ENCODE measurements at regions not wholly inside any gene's neighbourhood (a gene's known extent, or its start where the extent isn't known, plus 50 kb on each side); places are given as distances from the start of the nearest gene placed in this dataset.

DNA sequence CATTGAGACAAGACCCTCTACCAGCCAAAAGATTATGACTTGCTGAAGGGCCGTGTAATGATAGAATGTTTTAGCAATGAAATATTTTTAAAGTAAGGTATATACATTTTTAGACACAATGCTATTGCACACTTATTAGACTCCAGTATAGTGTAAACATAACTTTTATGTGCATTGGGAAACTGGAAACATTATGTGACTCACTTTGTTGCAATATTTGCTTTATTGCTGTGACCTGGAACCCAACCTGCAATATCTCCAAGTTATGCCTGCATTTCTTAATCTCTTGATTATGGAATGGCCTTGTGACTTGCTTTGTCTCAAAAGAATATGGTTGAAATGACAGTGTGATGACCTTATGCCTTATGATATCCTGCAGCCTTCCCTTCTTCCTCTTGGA, 502.0 kb downstream of the EPHA4 start:
- Histone ChIP-seq H3K9me3 (replicated peaks in 1 of 11) (peaks cover 20 to 26% (median 23%) of the 10 kb centered on the region in 11 experiments), H3K4me1 (no peaks in the 10 kb centered on the region), H3K4me3 (no peak overlapping the region), H3K9ac (no peak overlapping the region), H4K20me1 (no peaks in the 10 kb centered on the region), H3K36me3 (no peaks in the 10 kb centered on the region), H3K27ac (no peak overlapping the region), H3K27me3 (no peaks in the 10 kb centered on the region), H3K4me2 (no peak overlapping the region)
- no peak for TF ChIP-seq Cebpa-rat (IDR thresholded peaks at IDR 0.05)

DNA sequence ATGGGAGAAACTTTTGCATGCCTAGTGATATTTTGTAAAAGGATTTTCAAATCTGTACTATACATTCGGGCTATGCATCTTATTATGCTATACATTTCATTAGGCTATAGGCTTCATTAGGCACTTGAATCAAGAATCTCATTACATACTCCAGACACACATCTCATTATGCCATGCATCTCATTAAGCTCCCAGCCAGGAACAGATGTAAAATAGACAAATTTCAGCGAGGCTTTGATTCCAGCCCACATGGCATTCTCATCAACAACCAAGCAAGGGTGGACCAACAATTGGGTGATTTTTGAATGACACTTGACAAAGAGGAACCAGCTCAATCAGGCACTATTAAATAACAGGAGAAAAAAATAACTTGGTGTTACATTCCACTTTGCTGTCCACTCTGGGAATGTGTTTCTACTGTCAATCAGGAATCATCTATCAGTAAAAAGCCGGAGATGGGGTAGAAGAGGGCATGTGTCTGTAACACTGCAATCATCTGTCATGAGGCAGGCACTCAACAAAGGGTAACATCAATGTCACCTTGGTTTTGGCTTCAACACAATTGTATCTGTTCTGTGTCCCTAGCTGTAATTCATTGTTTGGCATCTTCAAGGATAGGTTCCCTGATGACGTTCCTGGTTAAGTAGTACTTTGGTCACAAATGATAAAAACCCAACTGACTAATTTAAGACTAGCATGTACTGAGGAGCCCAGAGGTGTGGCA, 498.6 kb downstream of the EPHA4 start:
- Histone ChIP-seq H3K27me3 (no peaks in the 10 kb centered on the region), H3K4me1 (no peaks in the 10 kb centered on the region), H3K4me2 (no peak overlapping the region), H4K20me1 (no peaks in the 10 kb centered on the region), H3K27ac (no peak overlapping the region), H3K9me3 (replicated peaks in 1 of 11) (peaks cover 20 to 26% (median 23%) of the 10 kb centered on the region in 11 experiments), H3K9ac (no peak overlapping the region), H3K4me3 (no peak overlapping the region), H3K36me3 (no peaks in the 10 kb centered on the region)
- no peak for TF ChIP-seq Cebpa-rat (IDR thresholded peaks at IDR 0.05)

DNA sequence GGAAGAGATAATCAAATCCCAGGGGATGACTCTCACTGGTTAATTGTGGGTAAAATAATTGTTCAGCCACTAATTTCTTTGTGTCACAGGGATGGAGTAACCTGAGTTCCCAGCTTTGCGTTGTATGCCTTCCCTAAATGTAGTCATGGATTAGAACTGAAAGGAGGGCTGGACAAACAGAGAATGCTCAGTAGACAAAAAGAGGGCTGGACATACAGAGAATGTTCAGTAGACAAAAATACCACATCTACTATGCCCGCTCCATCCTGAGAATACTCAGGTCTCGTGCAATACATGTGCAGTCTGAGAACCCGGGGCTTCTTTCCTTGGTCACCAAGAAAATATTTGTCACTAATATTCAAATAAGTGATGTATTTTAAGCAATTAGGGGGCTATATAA, 497.9 kb downstream of the EPHA4 start:
- no peaks in the 10 kb centered on the region for H3K36me3 ChIP-seq
- H3K9ac ChIP-seq = no peak overlapping the region
- no peak for TF ChIP-seq Cebpa-rat (IDR thresholded peaks at IDR 0.05)
- no peak overlapping the region for H3K4me2 ChIP-seq
- no peak overlapping the region for H3K27ac ChIP-seq
- no peaks in the 10 kb centered on the region for H3K4me1 ChIP-seq
- H4K20me1 ChIP-seq = no peaks in the 10 kb centered on the region
- no peaks in the 10 kb centered on the region for H3K27me3 ChIP-seq
- H3K4me3 ChIP-seq = no peak overlapping the region
- peaks cover 20 to 26% (median 23%) of the 10 kb centered on the region in 11 experiments for H3K9me3 ChIP-seq (replicated peaks in 1 of 11)

DNA sequence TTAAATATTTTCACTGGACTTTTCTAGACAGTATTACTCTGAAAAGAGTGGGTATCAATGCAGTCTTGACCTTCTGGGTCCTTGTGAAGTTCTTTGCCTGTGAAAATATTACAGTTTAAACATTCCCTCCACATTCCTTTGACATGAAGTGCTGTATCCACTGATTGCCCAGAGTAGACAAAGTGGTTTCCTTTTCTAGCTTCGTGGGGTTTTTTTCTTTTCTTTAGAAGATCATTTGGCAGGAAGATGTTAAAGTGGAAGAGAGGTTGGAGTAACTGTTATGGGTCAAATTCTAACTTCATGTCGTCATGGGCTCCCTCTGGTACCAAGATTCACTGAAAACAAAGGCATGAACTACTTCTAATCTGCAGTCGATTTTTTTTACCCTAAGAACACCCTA, 496.9 kb downstream of the EPHA4 start:
- Histone ChIP-seq H3K9me3 (replicated peaks in 1 of 11) (peaks cover 20 to 26% (median 23%) of the 10 kb centered on the region in 11 experiments), H3K27ac (no peak overlapping the region), H3K27me3 (no peaks in the 10 kb centered on the region), H4K20me1 (no peaks in the 10 kb centered on the region), H3K9ac (no peak overlapping the region), H3K4me1 (no peaks in the 10 kb centered on the region), H3K4me3 (no peak overlapping the region), H3K36me3 (no peaks in the 10 kb centered on the region), H3K4me2 (no peak overlapping the region)
- no peak for TF ChIP-seq Cebpa-rat (IDR thresholded peaks at IDR 0.05)

DNA sequence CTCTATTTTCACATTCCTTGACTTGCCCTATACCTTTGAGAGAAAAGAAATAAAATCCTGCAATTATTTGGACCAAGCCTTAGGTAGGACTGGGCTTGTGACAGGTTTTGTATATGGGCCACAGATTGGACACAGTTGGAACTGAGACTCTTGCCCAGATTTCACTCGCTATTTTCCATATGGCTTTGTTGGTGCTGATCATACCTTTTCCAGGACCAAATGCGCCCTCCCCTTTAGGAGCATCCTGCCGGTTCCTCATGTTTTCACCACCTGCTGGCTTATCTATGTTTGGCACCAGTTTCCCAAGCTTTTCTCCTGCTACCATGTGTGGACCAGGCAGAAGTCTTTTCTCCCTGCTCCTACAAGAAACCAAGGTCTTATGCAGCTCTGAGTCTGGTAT, 494.9 kb downstream of the EPHA4 start:
- no peaks in the 10 kb centered on the region for H4K20me1 ChIP-seq
- H3K4me1 ChIP-seq = no peaks in the 10 kb centered on the region
- H3K27me3 ChIP-seq = no peaks in the 10 kb centered on the region
- no peak overlapping the region for H3K9ac ChIP-seq
- H3K9me3 ChIP-seq (replicated peaks in 1 of 11) = peaks cover 0 to 6% (median 3%) of the 10 kb centered on the region in 11 experiments; a peak in 11 of 22 replicates
- no peak for TF ChIP-seq Cebpa-rat (IDR thresholded peaks at IDR 0.05)
- H3K27ac ChIP-seq = no peak overlapping the region
- no peak overlapping the region for H3K4me2 ChIP-seq
- H3K36me3 ChIP-seq = no peaks in the 10 kb centered on the region
- no peak overlapping the region for H3K4me3 ChIP-seq

DNA sequence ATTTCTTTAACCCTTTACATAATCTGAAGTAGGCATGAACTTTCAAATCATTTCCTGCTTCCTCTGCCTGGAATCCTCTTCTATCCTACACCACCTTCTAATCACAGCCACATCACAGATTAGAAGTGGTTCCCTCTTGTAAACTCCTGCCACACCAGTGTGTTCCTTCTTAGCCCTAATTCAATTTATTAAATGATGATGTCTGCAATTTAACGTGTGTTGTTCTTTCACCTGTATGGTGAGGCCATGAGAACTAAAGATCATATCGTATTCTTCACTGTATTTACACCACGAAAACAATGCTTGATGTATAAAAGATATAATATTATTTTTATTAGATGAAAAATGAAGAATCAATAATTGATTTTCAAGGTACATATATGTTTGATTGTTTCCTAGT, 494.3 kb downstream of the EPHA4 start:
- no peak for TF ChIP-seq Cebpa-rat (IDR thresholded peaks at IDR 0.05)
- Histone ChIP-seq H4K20me1 (no peaks in the 10 kb centered on the region), H3K9me3 (replicated peaks in 1 of 11) (peaks cover 0 to under 1% (median 0%) of the 10 kb centered on the region in 11 experiments; a peak in 2 of 22 replicates), H3K27me3 (no peaks in the 10 kb centered on the region), H3K27ac (no peak overlapping the region), H3K9ac (no peak overlapping the region), H3K4me3 (no peak overlapping the region), H3K36me3 (no peaks in the 10 kb centered on the region), H3K4me2 (no peak overlapping the region), H3K4me1 (no peaks in the 10 kb centered on the region)

DNA sequence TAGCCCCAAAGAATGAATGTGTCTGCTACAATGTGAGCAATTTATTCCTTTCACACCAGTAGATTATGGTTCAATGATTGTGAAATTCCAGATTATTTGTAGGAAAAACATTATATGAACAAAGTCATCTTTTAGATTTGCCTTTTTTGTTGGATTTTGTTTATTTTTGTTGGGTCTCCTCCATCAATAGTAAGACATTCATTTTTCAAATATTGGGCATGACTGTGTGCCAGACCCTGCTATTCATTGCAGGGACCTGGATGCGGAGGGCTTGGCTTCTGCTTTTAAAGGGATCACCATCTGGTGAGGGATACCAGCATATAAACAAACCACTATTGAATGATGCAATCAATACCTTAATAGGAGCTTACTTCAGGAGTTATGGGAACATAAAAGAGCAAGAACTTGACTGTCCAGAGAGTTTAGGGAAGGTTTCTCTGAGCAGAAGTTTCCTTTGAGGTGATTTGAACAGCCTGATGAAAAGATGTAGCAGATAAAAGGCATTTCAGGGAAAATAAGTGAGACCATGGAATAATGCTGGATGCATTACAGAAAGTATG, 486.7 kb downstream of the EPHA4 start:
- Histone ChIP-seq H3K9ac (no peak overlapping the region), H3K9me3 (replicated peaks in 1 of 11) (no peaks in the 10 kb centered on the region), H3K4me3 (no peak overlapping the region), H3K27me3 (no peaks in the 10 kb centered on the region), H3K27ac (no peak overlapping the region), H3K4me1 (no peaks in the 10 kb centered on the region), H3K4me2 (no peak overlapping the region), H4K20me1 (no peaks in the 10 kb centered on the region), H3K36me3 (no peaks in the 10 kb centered on the region)
- TF ChIP-seq Cebpa-rat (IDR thresholded peaks at IDR 0.05) = no peak; a peak in 1 of 22 replicates

DNA sequence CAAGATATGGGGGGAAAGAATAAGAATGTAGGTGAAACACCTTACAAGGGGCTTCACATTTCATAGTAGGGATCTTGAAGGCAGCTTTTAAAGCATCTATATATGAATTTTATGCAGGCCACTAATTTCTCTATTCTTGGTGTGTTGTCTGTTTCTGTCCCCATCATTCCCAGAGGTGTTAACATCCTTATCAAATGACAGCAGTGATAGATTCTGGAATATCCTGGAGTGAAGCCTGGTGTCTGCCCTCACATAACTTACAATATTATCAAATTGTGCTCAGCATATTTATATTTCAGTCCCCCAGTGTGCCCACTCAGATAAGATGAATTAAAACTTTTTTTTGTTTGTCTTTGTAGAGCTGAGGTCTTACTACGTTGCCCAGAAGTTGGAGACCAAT, 486.2 kb downstream of the EPHA4 start:
- Histone ChIP-seq H3K27ac (no peak overlapping the region), H3K4me3 (no peak overlapping the region), H4K20me1 (no peaks in the 10 kb centered on the region), H3K4me2 (no peak overlapping the region), H3K9me3 (replicated peaks in 1 of 11) (no peaks in the 10 kb centered on the region), H3K36me3 (no peaks in the 10 kb centered on the region), H3K4me1 (no peaks in the 10 kb centered on the region), H3K9ac (no peak overlapping the region), H3K27me3 (no peaks in the 10 kb centered on the region)
- no peak for TF ChIP-seq Cebpa-rat (IDR thresholded peaks at IDR 0.05)

DNA sequence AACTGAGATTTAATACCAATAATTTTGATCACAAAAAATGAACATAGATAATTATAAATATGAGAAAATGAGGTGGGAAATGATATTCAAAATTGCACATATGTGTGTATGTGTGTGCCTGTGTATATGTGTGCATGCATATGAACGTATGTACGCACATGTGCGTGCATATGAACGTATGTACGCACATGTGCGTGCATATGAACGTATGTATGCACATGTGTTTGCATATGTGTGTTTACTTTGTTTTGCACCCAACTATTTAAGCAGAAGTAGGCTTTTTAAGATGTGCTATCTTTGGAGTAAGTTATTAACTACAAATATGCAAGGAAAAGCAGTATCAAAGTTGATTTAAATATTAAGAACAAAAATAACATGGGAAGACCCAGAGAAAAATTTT, 484.3 kb downstream of the EPHA4 start:
- no peak for TF ChIP-seq Cebpa-rat (IDR thresholded peaks at IDR 0.05)
- Histone ChIP-seq H3K4me2 (no peak overlapping the region), H3K36me3 (no peaks in the 10 kb centered on the region), H3K4me1 (no peaks in the 10 kb centered on the region), H3K9me3 (replicated peaks in 1 of 11) (no peaks in the 10 kb centered on the region), H3K4me3 (no peak overlapping the region), H3K27me3 (no peaks in the 10 kb centered on the region), H4K20me1 (no peaks in the 10 kb centered on the region), H3K9ac (no peak overlapping the region), H3K27ac (no peak overlapping the region)

DNA sequence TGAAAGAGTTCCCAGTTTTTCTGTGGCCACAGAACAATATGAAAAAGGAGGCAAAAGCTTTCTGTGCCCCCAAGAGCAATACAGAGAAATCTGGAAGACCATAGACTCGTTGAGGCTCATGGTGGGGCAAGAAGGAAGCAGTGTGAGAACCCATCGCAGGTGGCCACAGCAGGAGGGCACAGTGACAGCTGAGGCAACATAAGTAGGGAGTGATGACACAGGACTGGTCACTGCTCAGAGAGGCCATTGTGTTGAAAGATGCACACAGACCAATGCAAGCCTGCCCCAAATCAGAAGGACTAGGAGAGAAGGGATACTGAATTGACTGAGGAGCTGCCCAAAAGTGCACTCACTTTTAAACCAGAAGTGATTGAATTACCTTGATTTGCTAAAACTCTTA, 483.6 kb downstream of the EPHA4 start:
- H3K27me3 ChIP-seq = no peaks in the 10 kb centered on the region
- no peak overlapping the region for H3K27ac ChIP-seq
- no peak overlapping the region for H3K4me3 ChIP-seq
- no peak overlapping the region for H3K4me2 ChIP-seq
- H4K20me1 ChIP-seq = no peaks in the 10 kb centered on the region
- no peaks in the 10 kb centered on the region for H3K36me3 ChIP-seq
- H3K9ac ChIP-seq = no peak overlapping the region
- no peaks in the 10 kb centered on the region for H3K4me1 ChIP-seq
- TF ChIP-seq Cebpa-rat (IDR thresholded peaks at IDR 0.05) = no peak
- H3K9me3 ChIP-seq (replicated peaks in 1 of 11) = no peaks in the 10 kb centered on the region
